ENCODE measurements at regions not wholly inside any gene's neighbourhood (a gene's known extent, or its start where the extent isn't known, plus 50 kb on each side); places are given as distances from the start of the nearest gene placed in this dataset.
"Not testable (repeated sequence)": the region's sequence is repeated elsewhere in the genome, so short reads cannot be mapped to it uniquely, and the experiment has no call there.

- DNase-seq: no peak
These were observed 264.3 kb upstream of the C16orf82 start for GRCh38 chr16:26802440-26802839.

GRCh38 chr16:26802965-26803364, 263.8 kb upstream of the C16orf82 start:
- no peak for DNase-seq

GRCh38 chr16:26806657-26807056, 260.1 kb upstream of the C16orf82 start:
- no peak for DNase-seq

GRCh38 chr16:26809461-26809860, 257.3 kb upstream of the C16orf82 start:
- no peak for DNase-seq

- no peak for DNase-seq
These were observed 250.5 kb upstream of the C16orf82 start for GRCh38 chr16:26816266-26816665.

- no peak for DNase-seq
These were observed 249.7 kb upstream of the C16orf82 start for GRCh38 chr16:26816885-26817571.

- DNase-seq: no peak
These were observed 248.3 kb upstream of the C16orf82 start for GRCh38 chr16:26818393-26818792.

GRCh38 chr16:26824469-26824868, 242.3 kb upstream of the C16orf82 start:
- DNase-seq: no peak

- no peak for DNase-seq
These were observed 240.2 kb upstream of the C16orf82 start for GRCh38 chr16:26826500-26826899.

- no peak for DNase-seq
These were observed 239.3 kb upstream of the C16orf82 start for GRCh38 chr16:26827386-26827785.

GRCh38 chr16:26830428-26831127, 236.1 kb upstream of the C16orf82 start:
- DNase-seq: no peak

GRCh38 chr16:26836114-26836513, 230.6 kb upstream of the C16orf82 start:
- DNase-seq: not testable (repeated sequence)

GRCh38 chr16:26838931-26839330, 227.8 kb upstream of the C16orf82 start:
- no peak for DNase-seq

GRCh38 chr16:26840691-26841090, 226.0 kb upstream of the C16orf82 start:
- DNase-seq: no peak

GRCh38 chr16:26856271-26856670, 210.5 kb upstream of the C16orf82 start:
- DNase-seq: no peak

- no peak for DNase-seq
These were observed 209.9 kb upstream of the C16orf82 start for GRCh38 chr16:26856791-26857190.

- DNase-seq: no peak
These were observed 209.4 kb upstream of the C16orf82 start for GRCh38 chr16:26857371-26857770.

- DNase-seq: no peak
These were observed 206.2 kb upstream of the C16orf82 start for GRCh38 chr16:26860506-26860905.

- DNase-seq: peak; percentile 35
These were observed 202.8 kb upstream of the C16orf82 start for GRCh38 chr16:26863931-26864330.

GRCh38 chr16:26874318-26874717, 192.4 kb upstream of the C16orf82 start:
- DNase-seq: not testable (repeated sequence)

GRCh38 chr16:26877421-26877820, 189.3 kb upstream of the C16orf82 start:
- DNase-seq: no peak

- DNase-seq: no peak
These were observed 181.1 kb upstream of the C16orf82 start for GRCh38 chr16:26885674-26886073.

- peak; percentile 18 for DNase-seq
These were observed 177.0 kb upstream of the C16orf82 start for GRCh38 chr16:26889740-26890139.

GRCh38 chr16:26898200-26898599, 168.5 kb upstream of the C16orf82 start:
- DNase-seq: no peak
